ENCODE measurements at regions not wholly inside any gene's neighbourhood (a gene's known extent, or its start where the extent isn't known, plus 50 kb on each side); places are given as distances from the start of the nearest gene placed in this dataset.
"Not testable (repeated sequence)": the region's sequence is repeated elsewhere in the genome, so short reads cannot be mapped to it uniquely, and the experiment has no call there.

GRCh38 chr5:51802551-51803184, 419.4 kb downstream of the ISL1 start:
- DNase-seq, result no peak

GRCh38 chr5:51806677-51807076, 423.4 kb downstream of the ISL1 start:
- no peak for DNase-seq

GRCh38 chr5:51810592-51810991, 427.3 kb downstream of the ISL1 start:
- DNase-seq, result no peak

GRCh38 chr5:51811883-51812471, 428.7 kb downstream of the ISL1 start:
- no peak for DNase-seq

GRCh38 chr5:51814817-51815216, 431.6 kb downstream of the ISL1 start:
- DNase-seq, result not testable (repeated sequence)

- no peak for DNase-seq
Observed at GRCh38 chr5:51816427-51816826, 433.2 kb downstream of the ISL1 start.

GRCh38 chr5:51821697-51822096, 438.4 kb downstream of the ISL1 start:
- DNase-seq, result no peak

GRCh38 chr5:51829230-51829629, 446.0 kb downstream of the ISL1 start:
- no peak for DNase-seq

- DNase-seq, result no peak
Observed at GRCh38 chr5:51829691-51830090, 446.4 kb downstream of the ISL1 start.

- DNase-seq, result no peak
Observed at GRCh38 chr5:51832934-51833470, 449.8 kb downstream of the ISL1 start.

- no peak for DNase-seq
Observed at GRCh38 chr5:51838459-51838858, 455.2 kb downstream of the ISL1 start.

- DNase-seq, result no peak
Observed at GRCh38 chr5:51843893-51844292, 460.6 kb downstream of the ISL1 start.

GRCh38 chr5:51846015-51846414, 462.8 kb downstream of the ISL1 start:
- no peak for DNase-seq

GRCh38 chr5:51859624-51860023, 476.4 kb downstream of the ISL1 start:
- no peak for DNase-seq

- no peak for DNase-seq
Observed at GRCh38 chr5:51860532-51861018, 477.3 kb downstream of the ISL1 start.

GRCh38 chr5:51872144-51872543, 488.9 kb downstream of the ISL1 start:
- no peak for DNase-seq

GRCh38 chr5:51881901-51882300, 498.7 kb downstream of the ISL1 start:
- DNase-seq, result no peak

- no peak for DNase-seq
Observed at GRCh38 chr5:51882647-51883046, 499.4 kb downstream of the ISL1 start.

- DNase-seq, result no peak
Observed at GRCh38 chr5:51889703-51890102, 506.5 kb downstream of the ISL1 start.

- DNase-seq, result no peak
Observed at GRCh38 chr5:51890435-51891116, 507.3 kb downstream of the ISL1 start.

GRCh38 chr5:51892680-51893079, 509.4 kb downstream of the ISL1 start:
- no peak for DNase-seq

- no peak for DNase-seq
Observed at GRCh38 chr5:51895834-51896233, 512.6 kb downstream of the ISL1 start.

GRCh38 chr5:51902512-51902911, 519.3 kb downstream of the ISL1 start:
- DNase-seq, result no peak

- no peak for DNase-seq
Observed at GRCh38 chr5:51908215-51908614, 525.0 kb downstream of the ISL1 start.
